SK-N-SH (cell line): ENCODE measurements at regions not wholly inside any gene's neighbourhood (a gene's known extent, or its start where the extent isn't known, plus 50 kb on each side); places are given as distances from the start of the nearest gene placed in this dataset.

Experiments used
- CTCF ChIP-seq: fragments of 200-600 bp; sonication (generic); IDR thresholded peaks from 2 replicates; pipeline ENCODE4 v1.6.1; 2017; ENCODE audit warnings: antibody characterized with exemption, mild to moderate bottlenecking, moderate library complexity
- ELF1 ChIP-seq: IDR thresholded peaks from 2 replicates; pipeline ENCODE4 v1.4.0; 2012
- EZH2phosphoT487 ChIP-seq: fragments of 200-600 bp; sonication (generic); IDR thresholded peaks from 2 replicates; pipeline ENCODE4 v1.6.1; 2017; ENCODE audit warnings: low read depth, mixed run types, mild to moderate bottlenecking, antibody characterized with exemption, moderate library complexity, borderline replicate concordance
- FOXM1 ChIP-seq: IDR thresholded peaks from 2 replicates; pipeline ENCODE4 v1.4.0; 2012; ENCODE audit warnings: low read depth, mild to moderate bottlenecking
- GATA2 ChIP-seq: sonication (generic); formaldehyde crosslinking; IDR thresholded peaks from 2 replicates; pipeline ENCODE4 v1.5.0; 2020; ENCODE audit warnings: mild to moderate bottlenecking, missing genetic modification reagents
- JUND ChIP-seq: IDR thresholded peaks from 2 replicates; pipeline ENCODE4 v1.4.0; 2012
- MEF2A ChIP-seq: IDR thresholded peaks from 2 replicates; pipeline ENCODE4 v1.4.0; 2012; ENCODE audit warnings: low read depth, borderline replicate concordance
- POLR2AphosphoS5 ChIP-seq: IDR thresholded peaks from 2 replicates; pipeline ENCODE4 v1.6.1; 2012; ENCODE audit warnings: low read depth, low read length
- TEAD4 ChIP-seq: IDR thresholded peaks from 2 replicates; pipeline ENCODE4 v1.4.0; 2012; ENCODE audit warnings: mild to moderate bottlenecking, borderline replicate concordance; ENCODE audit not compliant: insufficient read depth
- TF ChIP-seq, protein P1 (sequence below): IDR thresholded peaks from 2 replicates; pipeline ENCODE4 v1.4.0; 2012; ENCODE audit warnings: low read depth
- TF ChIP-seq, protein P2 (sequence below): fragments of 150-350 bp; IDR thresholded peaks from 2 replicates; pipeline ENCODE4 v1.6.1; 2017; ENCODE audit warnings: antibody characterized with exemption, low read length, low read depth, borderline replicate concordance

DNA sequence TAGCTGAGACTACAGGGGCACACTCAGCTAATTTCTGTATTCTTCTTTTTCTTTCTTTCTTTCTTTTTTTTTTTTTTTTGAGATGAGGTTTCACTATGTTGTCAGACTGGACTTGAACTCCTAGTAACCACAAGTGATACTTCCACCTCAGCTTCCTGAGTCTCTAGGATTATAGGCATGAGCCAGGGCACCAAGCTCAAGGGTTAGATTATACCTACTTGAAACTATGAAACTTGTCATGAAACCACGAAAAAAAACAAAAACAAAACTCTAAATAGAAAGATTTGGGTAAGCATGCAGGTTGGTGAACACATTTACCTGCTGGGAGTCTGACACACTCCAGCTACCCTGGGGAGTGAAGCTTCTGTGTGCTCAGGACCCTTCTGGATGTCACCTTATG lies 2250.4 kb downstream of the MRPL39 start:
- TF ChIP-seq CTCF (no peak), EZH2phosphoT487 (no peak), GATA2 (CRISPR knock-in tag) (no peak), JUND (no peak), MEF2A (no peak), FOXM1 (no peak), POLR2AphosphoS5 (no peak), ELF1 (no peak), TEAD4 (no peak)
- TF ChIP-seq, protein P1, sequence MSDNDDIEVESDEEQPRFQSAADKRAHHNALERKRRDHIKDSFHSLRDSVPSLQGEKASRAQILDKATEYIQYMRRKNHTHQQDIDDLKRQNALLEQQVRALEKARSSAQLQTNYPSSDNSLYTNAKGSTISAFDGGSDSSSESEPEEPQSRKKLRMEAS = no peak
- TF ChIP-seq, protein P2, sequence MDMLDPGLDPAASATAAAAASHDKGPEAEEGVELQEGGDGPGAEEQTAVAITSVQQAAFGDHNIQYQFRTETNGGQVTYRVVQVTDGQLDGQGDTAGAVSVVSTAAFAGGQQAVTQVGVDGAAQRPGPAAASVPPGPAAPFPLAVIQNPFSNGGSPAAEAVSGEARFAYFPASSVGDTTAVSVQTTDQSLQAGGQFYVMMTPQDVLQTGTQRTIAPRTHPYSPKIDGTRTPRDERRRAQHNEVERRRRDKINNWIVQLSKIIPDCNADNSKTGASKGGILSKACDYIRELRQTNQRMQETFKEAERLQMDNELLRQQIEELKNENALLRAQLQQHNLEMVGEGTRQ = no peak
